ENCODE measurements at regions not wholly inside any gene's neighbourhood (a gene's known extent, or its start where the extent isn't known, plus 50 kb on each side); places are given as distances from the start of the nearest gene placed in this dataset.

- no peak overlapping the region for H3K9ac ChIP-seq (ENCODE audit: insufficient read depth, low read length)
- DNase-seq (ENCODE audit: low read depth in 2 of 2): no peak
- H3K79me2 ChIP-seq (ENCODE audit: control insufficient read depth, insufficient read depth, low read length): no peaks in the 10 kb centered on the region
- H3K36me3 ChIP-seq (ENCODE audit: control insufficient read depth, insufficient read depth, low read length): no peaks in the 10 kb centered on the region
- H3K27me3 ChIP-seq (ENCODE audit: control insufficient read depth, insufficient read depth, low read length): peaks cover 13% of the 10 kb centered on the region
- H3K4me2 ChIP-seq (ENCODE audit: extremely low read depth, insufficient read depth, low read length): no peak overlapping the region
- no peak overlapping the region for H3K27ac ChIP-seq (ENCODE audit: insufficient read depth, low read length)
- no peaks in the 10 kb centered on the region for H3K4me1 ChIP-seq (ENCODE audit: control insufficient read depth, extremely low read depth, insufficient read depth, low read length)
- no peak overlapping the region for H3K4me3 ChIP-seq (replicated peaks in 1 of 4; ENCODE audit: control extremely low read depth in 1 of 4, insufficient read depth in 1 of 4, low read depth in 3 of 4, low read length in 4 of 4)
- H3K9me3 ChIP-seq (ENCODE audit: control insufficient read depth, insufficient read depth, low read depth, low read length): no peaks in the 10 kb centered on the region
- H2AFZ ChIP-seq (ENCODE audit: low read length): no peak overlapping the region
- TF ChIP-seq EZH2 (IDR thresholded peaks at IDR 0.05; ENCODE audit: low read length, missing control alignments) (no peak), CTCF (conservative IDR thresholded peaks at IDR 0.05 in 1 of 2, IDR thresholded peaks at IDR 0.05 in 1 of 2; ENCODE audit: low read depth in 1 of 2, low read length in 2 of 2) (no peak)
- no peaks in the 10 kb centered on the region for H4K20me1 ChIP-seq (ENCODE audit: control insufficient read depth, extremely low read depth, insufficient read depth, low read length)
These were observed 72.4 kb downstream of the TEX51 start for GRCh38 chr2:126971162-126971480.

- Histone ChIP-seq H3K9me3 (ENCODE audit: control insufficient read depth, insufficient read depth, low read depth, low read length) (no peaks in the 10 kb centered on the region), H3K36me3 (ENCODE audit: control insufficient read depth, insufficient read depth, low read length) (no peaks in the 10 kb centered on the region), H3K4me1 (ENCODE audit: control insufficient read depth, extremely low read depth, insufficient read depth, low read length) (no peaks in the 10 kb centered on the region), H3K27ac (ENCODE audit: insufficient read depth, low read length) (no peak overlapping the region), H3K4me2 (ENCODE audit: extremely low read depth, insufficient read depth, low read length) (peak overlapping the region; percentile 78), H3K79me2 (ENCODE audit: control insufficient read depth, insufficient read depth, low read length) (no peaks in the 10 kb centered on the region), H3K4me3 (replicated peaks in 1 of 4; ENCODE audit: control extremely low read depth in 1 of 4, insufficient read depth in 1 of 4, low read depth in 3 of 4, low read length in 4 of 4) (peak overlapping the region in 3 of 4 experiments; percentile 33 to 50 (median 37)), H3K27me3 (ENCODE audit: control insufficient read depth, insufficient read depth, low read length) (peaks cover 13% of the 10 kb centered on the region), H3K9ac (ENCODE audit: insufficient read depth, low read length) (peak overlapping the region; percentile 46), H4K20me1 (ENCODE audit: control insufficient read depth, extremely low read depth, insufficient read depth, low read length) (no peaks in the 10 kb centered on the region), H2AFZ (ENCODE audit: low read length) (peak overlapping the region; percentile 67)
- DNase-seq (ENCODE audit: low read depth in 2 of 2): peak; percentile 50 to 58
- TF ChIP-seq CTCF (conservative IDR thresholded peaks at IDR 0.05 in 1 of 2, IDR thresholded peaks at IDR 0.05 in 1 of 2; ENCODE audit: low read depth in 1 of 2, low read length in 2 of 2) (peak; percentile 88), EZH2 (IDR thresholded peaks at IDR 0.05; ENCODE audit: low read length, missing control alignments) (no peak)
These were observed 73.0 kb downstream of the TEX51 start for GRCh38 chr2:126971481-126972278.

- no peak overlapping the region for H3K27ac ChIP-seq (ENCODE audit: insufficient read depth, low read length)
- H3K27me3 ChIP-seq (ENCODE audit: control insufficient read depth, insufficient read depth, low read length): peaks cover 13% of the 10 kb centered on the region
- no peak overlapping the region for H2AFZ ChIP-seq (ENCODE audit: low read length)
- TF ChIP-seq EZH2 (IDR thresholded peaks at IDR 0.05; ENCODE audit: low read length, missing control alignments): no peak
- no peak for TF ChIP-seq CTCF (conservative IDR thresholded peaks at IDR 0.05 in 1 of 2, IDR thresholded peaks at IDR 0.05 in 1 of 2; ENCODE audit: low read depth in 1 of 2, low read length in 2 of 2)
- H3K4me1 ChIP-seq (ENCODE audit: control insufficient read depth, extremely low read depth, insufficient read depth, low read length): no peaks in the 10 kb centered on the region
- H4K20me1 ChIP-seq (ENCODE audit: control insufficient read depth, extremely low read depth, insufficient read depth, low read length): no peaks in the 10 kb centered on the region
- no peak for DNase-seq (ENCODE audit: low read depth in 2 of 2)
- no peak overlapping the region for H3K4me2 ChIP-seq (ENCODE audit: extremely low read depth, insufficient read depth, low read length)
- no peaks in the 10 kb centered on the region for H3K9me3 ChIP-seq (ENCODE audit: control insufficient read depth, insufficient read depth, low read depth, low read length)
- H3K9ac ChIP-seq (ENCODE audit: insufficient read depth, low read length): no peak overlapping the region
- H3K79me2 ChIP-seq (ENCODE audit: control insufficient read depth, insufficient read depth, low read length): no peaks in the 10 kb centered on the region
- no peaks in the 10 kb centered on the region for H3K36me3 ChIP-seq (ENCODE audit: control insufficient read depth, insufficient read depth, low read length)
- no peak overlapping the region for H3K4me3 ChIP-seq (replicated peaks in 1 of 4; ENCODE audit: control extremely low read depth in 1 of 4, insufficient read depth in 1 of 4, low read depth in 3 of 4, low read length in 4 of 4)
These were observed 73.6 kb downstream of the TEX51 start for GRCh38 chr2:126972279-126972626.
